ENCODE measurements at regions not wholly inside any gene's neighbourhood (a gene's known extent, or its start where the extent isn't known, plus 50 kb on each side); places are given as distances from the start of the nearest gene placed in this dataset.

DNA sequence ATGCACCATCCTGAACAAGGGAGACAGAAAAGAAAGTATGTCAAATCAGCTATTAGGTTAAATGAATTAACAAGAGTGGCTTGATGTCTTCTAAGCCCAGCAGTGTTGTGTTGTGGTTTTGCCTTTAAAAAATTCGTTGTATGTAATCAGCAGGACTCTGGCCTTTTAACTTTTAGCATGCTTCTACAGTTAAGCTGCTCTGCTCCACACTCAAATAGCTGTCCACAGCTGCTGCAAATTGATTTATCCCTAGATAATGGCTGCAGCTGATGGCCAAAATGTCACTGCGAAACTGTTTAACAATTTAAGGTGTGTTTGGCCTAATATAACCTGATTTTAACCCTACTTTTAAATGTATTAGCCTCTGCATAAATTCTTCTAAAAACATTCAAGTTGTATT lies 85.8 kb downstream of the CXXC4 start:
- ChIA-PET CTCF (no interaction called here), POLR2A (no interaction called here)
- intact Hi-C loops (cut with micrococcal nuclease), result no loop called here
- Histone ChIP-seq H3K9me3 (ENCODE audit: control extremely low read depth in 1 of 3, control insufficient read depth in 2 of 3, insufficient read depth in 1 of 3, low read length in 2 of 3) (no peaks in the 10 kb centered on the region), H3K27ac (ENCODE audit: low read length in 2 of 2) (no peak overlapping the region), H3K4me3 (ENCODE audit: control extremely low read depth in 1 of 5, extremely low read depth in 1 of 5, insufficient read depth in 1 of 5, low read depth in 2 of 5, low read length in 4 of 5) (no peak overlapping the region), H3K27me3 (replicated peaks in 1 of 4; ENCODE audit: control extremely low read depth in 1 of 4, control insufficient read depth in 3 of 4, insufficient read depth in 4 of 4, low read length in 3 of 4) (no peaks in the 10 kb centered on the region), H3K9ac (ENCODE audit: low read length) (no peak overlapping the region), H3K4me1 (ENCODE audit: control insufficient read depth in 2 of 2, insufficient read depth in 2 of 2, low read length in 2 of 2) (no peaks in the 10 kb centered on the region), H3K79me2 (ENCODE audit: control insufficient read depth, insufficient read depth, low read length) (no peaks in the 10 kb centered on the region), H4K20me1 (ENCODE audit: control insufficient read depth, insufficient read depth, low read length, poor library complexity, severe bottlenecking) (no peaks in the 10 kb centered on the region), H2AFZ (ENCODE audit: insufficient read depth, low read depth, low read length, poor library complexity, severe bottlenecking) (no peak overlapping the region), H3K36me3 (replicated peaks in 1 of 2; ENCODE audit: control extremely low read depth in 1 of 2, control insufficient read depth in 1 of 2, extremely low read depth in 1 of 2, insufficient read depth in 2 of 2, low read length in 1 of 2) (no peaks in the 10 kb centered on the region), H3K4me2 (replicated peaks; ENCODE audit: low read depth, low read length, poor library complexity, severe bottlenecking) (no peak overlapping the region)
- DNase-seq, result no peak
- H3K9me3 Mint-ChIP-seq (ENCODE audit: insufficient read depth), result no peaks in the 10 kb centered on the region
- H3K27ac Mint-ChIP-seq, result no peak overlapping the region
- no peak for ATAC-seq (ENCODE audit: low read depth)
- no peaks in the 10 kb centered on the region for H3K4me1 Mint-ChIP-seq
- no peak overlapping the region for H3K4me3 Mint-ChIP-seq
- no peaks in the 10 kb centered on the region for H3K27me3 Mint-ChIP-seq
- TF ChIP-seq, protein P1, sequence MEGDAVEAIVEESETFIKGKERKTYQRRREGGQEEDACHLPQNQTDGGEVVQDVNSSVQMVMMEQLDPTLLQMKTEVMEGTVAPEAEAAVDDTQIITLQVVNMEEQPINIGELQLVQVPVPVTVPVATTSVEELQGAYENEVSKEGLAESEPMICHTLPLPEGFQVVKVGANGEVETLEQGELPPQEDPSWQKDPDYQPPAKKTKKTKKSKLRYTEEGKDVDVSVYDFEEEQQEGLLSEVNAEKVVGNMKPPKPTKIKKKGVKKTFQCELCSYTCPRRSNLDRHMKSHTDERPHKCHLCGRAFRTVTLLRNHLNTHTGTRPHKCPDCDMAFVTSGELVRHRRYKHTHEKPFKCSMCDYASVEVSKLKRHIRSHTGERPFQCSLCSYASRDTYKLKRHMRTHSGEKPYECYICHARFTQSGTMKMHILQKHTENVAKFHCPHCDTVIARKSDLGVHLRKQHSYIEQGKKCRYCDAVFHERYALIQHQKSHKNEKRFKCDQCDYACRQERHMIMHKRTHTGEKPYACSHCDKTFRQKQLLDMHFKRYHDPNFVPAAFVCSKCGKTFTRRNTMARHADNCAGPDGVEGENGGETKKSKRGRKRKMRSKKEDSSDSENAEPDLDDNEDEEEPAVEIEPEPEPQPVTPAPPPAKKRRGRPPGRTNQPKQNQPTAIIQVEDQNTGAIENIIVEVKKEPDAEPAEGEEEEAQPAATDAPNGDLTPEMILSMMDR (IDR thresholded peaks at IDR 0.05), result no peak
- TF ChIP-seq EZH2 (IDR thresholded peaks at IDR 0.05; ENCODE audit: borderline replicate concordance, insufficient read depth, low read depth, low read length, poor library complexity, severe bottlenecking), result no peak
- 80% methylated on average over 1 of the region's 2 CpGs for WGBS (ENCODE audit: insufficient coverage)

DNA sequence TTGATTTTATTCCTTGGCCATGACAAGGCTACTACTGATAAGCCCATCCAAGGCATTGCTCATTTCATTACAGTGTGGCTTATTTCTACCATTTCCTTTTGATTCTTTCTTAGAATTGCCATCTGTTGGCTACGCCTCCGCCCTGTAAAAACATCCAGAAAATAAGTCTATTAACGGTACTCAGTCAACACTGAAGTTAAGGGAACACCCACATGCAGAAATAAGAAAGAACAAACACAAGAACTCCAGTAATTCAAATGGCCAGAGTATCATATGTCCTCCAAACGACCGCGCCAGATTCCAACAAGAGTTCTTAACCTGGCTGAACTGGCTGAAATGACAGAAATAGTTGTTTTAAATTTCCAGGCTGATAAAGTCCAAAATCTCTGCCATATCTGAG lies 90.3 kb downstream of the CXXC4 start:
- H3K9me3 Mint-ChIP-seq (ENCODE audit: insufficient read depth), result no peaks in the 10 kb centered on the region
- H3K4me3 ChIP-seq (ENCODE audit: control extremely low read depth in 1 of 5, extremely low read depth in 1 of 5, insufficient read depth in 1 of 5, low read depth in 2 of 5, low read length in 4 of 5), result no peak overlapping the region
- no peaks in the 10 kb centered on the region for H3K36me3 ChIP-seq (replicated peaks in 1 of 2; ENCODE audit: control extremely low read depth in 1 of 2, control insufficient read depth in 1 of 2, extremely low read depth in 1 of 2, insufficient read depth in 2 of 2, low read length in 1 of 2)
- H3K9me3 ChIP-seq (ENCODE audit: control extremely low read depth in 1 of 3, control insufficient read depth in 2 of 3, insufficient read depth in 1 of 3, low read length in 2 of 3), result no peaks in the 10 kb centered on the region
- ChIA-PET CTCF (no interaction called here), POLR2A (no interaction called here)
- ATAC-seq (ENCODE audit: low read depth) (no peak), DNase-seq (no peak)
- no peaks in the 10 kb centered on the region for H3K4me1 Mint-ChIP-seq
- H3K27ac ChIP-seq (ENCODE audit: low read length in 2 of 2), result no peak overlapping the region
- no peaks in the 10 kb centered on the region for H3K4me1 ChIP-seq (ENCODE audit: control insufficient read depth in 2 of 2, insufficient read depth in 2 of 2, low read length in 2 of 2)
- H3K79me2 ChIP-seq (ENCODE audit: control insufficient read depth, insufficient read depth, low read length), result no peaks in the 10 kb centered on the region
- no peak overlapping the region for H3K4me3 Mint-ChIP-seq
- intact Hi-C loops (cut with micrococcal nuclease), result no loop called here
- H3K9ac ChIP-seq (ENCODE audit: low read length), result no peak overlapping the region
- H3K27me3 ChIP-seq (replicated peaks in 1 of 4; ENCODE audit: control extremely low read depth in 1 of 4, control insufficient read depth in 3 of 4, insufficient read depth in 4 of 4, low read length in 3 of 4), result no peaks in the 10 kb centered on the region
- H3K27ac Mint-ChIP-seq, result no peak overlapping the region
- TF ChIP-seq, protein P1 (IDR thresholded peaks at IDR 0.05), result no peak
- TF ChIP-seq EZH2 (IDR thresholded peaks at IDR 0.05; ENCODE audit: borderline replicate concordance, insufficient read depth, low read depth, low read length, poor library complexity, severe bottlenecking), result no peak
- no peak overlapping the region for H2AFZ ChIP-seq (ENCODE audit: insufficient read depth, low read depth, low read length, poor library complexity, severe bottlenecking)
- H4K20me1 ChIP-seq (ENCODE audit: control insufficient read depth, insufficient read depth, low read length, poor library complexity, severe bottlenecking), result no peaks in the 10 kb centered on the region
- H3K27me3 Mint-ChIP-seq, result no peaks in the 10 kb centered on the region
- no peak overlapping the region for H3K4me2 ChIP-seq (replicated peaks; ENCODE audit: low read depth, low read length, poor library complexity, severe bottlenecking)
- WGBS (ENCODE audit: insufficient coverage), result 80% methylated on average over 6 of the region's 6 CpGs

Data from B cell (primary cell).